Mesothelial cell of epicardium (in vitro differentiated cells): ENCODE measurements at regions not wholly inside any gene's neighbourhood (a gene's known extent, or its start where the extent isn't known, plus 50 kb on each side); places are given as distances from the start of the nearest gene placed in this dataset.

ENCODE experiments used
- DNase-seq, 2 experiments: peaks; one replicate each; pipeline ENCODE4 v3.0.0; 2021; ENCODE audit warnings: low spot score in 2 of 2; ENCODE audit not compliant: unreplicated experiment in 2 of 2
- H3K27ac Mint-ChIP-seq: 2 replicates; pipeline ENCODE4 v1.8.0; 2021; ENCODE audit warnings: mixed read lengths
- H3K27me3 Mint-ChIP-seq: 2 replicates; pipeline ENCODE4 v1.8.0; 2021; ENCODE audit warnings: low read depth, mixed read lengths
- H3K36me3 Mint-ChIP-seq: 2 replicates; pipeline ENCODE4 v1.8.0; 2021; ENCODE audit warnings: mixed read lengths
- H3K4me1 Mint-ChIP-seq: 2 replicates; pipeline ENCODE4 v1.8.0; 2021; ENCODE audit warnings: mixed read lengths
- H3K4me3 Mint-ChIP-seq: 2 replicates; pipeline ENCODE4 v1.8.0; 2021; ENCODE audit warnings: mild to moderate bottlenecking, moderate library complexity, mixed read lengths
- H3K9me3 Mint-ChIP-seq: 2 replicates; pipeline ENCODE4 v1.8.0; 2021; ENCODE audit warnings: mixed read lengths
- CTCF ChIP-seq: fragments of 200-600 bp; sonication (generic); IDR thresholded peaks from one replicate; pipeline ENCODE4 v1.5.0; 2021; ENCODE audit warnings: antibody characterized with exemption; ENCODE audit not compliant: unreplicated experiment

DNA sequence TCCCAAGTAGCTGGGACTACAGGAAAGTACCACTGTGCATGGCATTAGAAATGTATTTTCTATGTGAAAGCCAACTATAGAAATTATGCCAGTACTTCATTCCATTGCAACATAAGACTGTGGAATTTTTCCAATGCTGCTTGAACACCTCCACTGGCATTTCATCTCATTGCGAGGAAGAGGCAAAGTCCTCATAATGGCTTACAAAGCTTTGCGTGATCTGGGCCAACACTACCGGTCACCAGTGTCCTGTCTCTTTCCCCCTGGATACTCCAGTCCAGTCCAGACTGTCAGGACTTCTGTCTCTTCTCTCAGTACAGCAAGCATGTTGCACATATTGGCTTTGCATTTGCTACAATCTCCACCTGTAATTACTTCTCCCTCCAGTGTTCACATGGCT, 223.5 kb downstream of the GPD2 start:
- H3K9me3 Mint-ChIP-seq, result peaks cover 10% of the 10 kb centered on the region
- no peak overlapping the region for H3K27ac Mint-ChIP-seq
- H3K4me3 Mint-ChIP-seq, result no peak overlapping the region
- TF ChIP-seq CTCF, result no peak
- DNase-seq, result no peak
- no peaks in the 10 kb centered on the region for H3K27me3 Mint-ChIP-seq
- H3K36me3 Mint-ChIP-seq, result no peaks in the 10 kb centered on the region
- H3K4me1 Mint-ChIP-seq, result no peaks in the 10 kb centered on the region

- no peak overlapping the region for H3K27ac Mint-ChIP-seq
- no peak for TF ChIP-seq CTCF
- peaks cover 33% of the 10 kb centered on the region for H3K9me3 Mint-ChIP-seq
- no peaks in the 10 kb centered on the region for H3K27me3 Mint-ChIP-seq
- no peak for DNase-seq
- no peaks in the 10 kb centered on the region for H3K4me1 Mint-ChIP-seq
- peaks cover 5% of the 10 kb centered on the region for H3K36me3 Mint-ChIP-seq
- H3K4me3 Mint-ChIP-seq, result no peak overlapping the region
Observed at GRCh38 chr2:156663757-156664409, 227.7 kb downstream of the GPD2 start.

- TF ChIP-seq CTCF, result no peak
- Mint-ChIP-seq H3K9me3 (peaks cover 36% of the 10 kb centered on the region), H3K36me3 (peaks cover 5% of the 10 kb centered on the region), H3K27me3 (no peaks in the 10 kb centered on the region), H3K4me3 (no peak overlapping the region), H3K27ac (no peak overlapping the region), H3K4me1 (no peaks in the 10 kb centered on the region)
- DNase-seq, result no peak
Observed at GRCh38 chr2:156666130-156666785, 230.1 kb downstream of the GPD2 start.

DNA sequence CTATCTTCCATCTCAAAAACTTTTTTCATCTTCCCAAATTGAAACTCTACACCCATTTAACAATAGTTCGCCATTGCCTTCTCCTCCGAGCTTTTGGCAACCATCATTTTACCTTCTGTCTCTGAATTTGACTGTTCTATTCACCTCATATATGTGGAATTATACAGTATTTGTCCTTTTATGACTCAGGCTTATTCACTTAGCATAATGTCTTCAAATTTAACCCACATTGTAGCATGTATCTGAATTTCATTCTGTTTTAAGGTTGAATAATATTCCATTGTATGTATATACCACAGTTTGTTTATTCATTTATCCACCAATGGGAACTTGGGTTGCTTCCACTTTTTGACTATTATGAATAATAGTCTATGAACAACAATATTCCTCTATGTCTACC, 233.9 kb downstream of the GPD2 start:
- no peak overlapping the region for H3K4me3 Mint-ChIP-seq
- H3K9me3 Mint-ChIP-seq, result peaks cover 28% of the 10 kb centered on the region
- H3K27me3 Mint-ChIP-seq, result no peaks in the 10 kb centered on the region
- no peak for TF ChIP-seq CTCF
- DNase-seq, result no peak
- peaks cover 5% of the 10 kb centered on the region for H3K36me3 Mint-ChIP-seq
- peaks cover 3% of the 10 kb centered on the region for H3K4me1 Mint-ChIP-seq
- H3K27ac Mint-ChIP-seq, result no peak overlapping the region

- no peak for DNase-seq
- TF ChIP-seq CTCF, result no peak
- Mint-ChIP-seq H3K9me3 (peaks cover 21% of the 10 kb centered on the region), H3K27me3 (no peaks in the 10 kb centered on the region), H3K36me3 (peaks cover 3% of the 10 kb centered on the region), H3K4me1 (peaks cover 3% of the 10 kb centered on the region), H3K27ac (no peak overlapping the region), H3K4me3 (no peak overlapping the region)
Observed at GRCh38 chr2:156671706-156672361, 235.7 kb downstream of the GPD2 start.
